ENCODE measurements at regions not wholly inside any gene's neighbourhood (a gene's known extent, or its start where the extent isn't known, plus 50 kb on each side); places are given as distances from the start of the nearest gene placed in this dataset.

GRCh38 chr3:71936681-71937080, 151.7 kb upstream of the PROK2 start:
- no peak for TF ChIP-seq CTCF (IDR thresholded peaks at IDR 0.05)
- TF ChIP-seq POLR2A (IDR thresholded peaks at IDR 0.05): no peak

Data from testis (tissue), 2 donors.